Liver (tissue), 7 donors: ENCODE measurements at regions not wholly inside any gene's neighbourhood (a gene's known extent, or its start where the extent isn't known, plus 50 kb on each side); places are given as distances from the start of the nearest gene placed in this dataset.

Experiments
- DNase-seq: peaks from one replicate; pipeline ENCODE4 v3.0.0-alpha.2; 2017; ENCODE audit warnings: low spot score
- H3K27ac ChIP-seq, 2 donors: one replicate each; pipeline ENCODE4 v1.7.0; 2013; ENCODE audit warnings: inconsistent platforms in 2 of 2, low read length in 2 of 2, control low read depth in 1 of 2, low read depth in 1 of 2, mild to moderate bottlenecking in 1 of 2
- H3K27me3 ChIP-seq, 4 donors: one replicate each; pipeline versions ENCODE4 v1.6.1 to v1.7.0; 2013; ENCODE audit warnings: low read length in 3 of 4, inconsistent platforms in 1 of 4, mild to moderate bottlenecking in 1 of 4, moderate library complexity in 1 of 4; ENCODE audit not compliant: control insufficient read depth in 4 of 4, insufficient read depth in 4 of 4
- H3K36me3 ChIP-seq, 4 donors: one replicate each; pipeline versions ENCODE4 v1.6.1 to v1.7.0; 2013; ENCODE audit warnings: low read length in 3 of 4, mild to moderate bottlenecking in 3 of 4, low read depth in 1 of 4, moderate library complexity in 1 of 4; ENCODE audit not compliant: control insufficient read depth in 4 of 4, insufficient read depth in 3 of 4
- H3K4me1 ChIP-seq, 4 donors: one replicate each; pipeline versions ENCODE4 v1.6.1 to v1.7.0; 2013; ENCODE audit warnings: low read length in 3 of 4, mild to moderate bottlenecking in 3 of 4, moderate library complexity in 1 of 4; ENCODE audit not compliant: control insufficient read depth in 4 of 4, insufficient read depth in 4 of 4
- H3K4me3 ChIP-seq, 3 donors: one replicate each; pipeline versions ENCODE4 v1.6.1 to v1.7.0; 2013; ENCODE audit warnings: low read length in 3 of 3, control low read depth in 1 of 3, low read depth in 1 of 3, mild to moderate bottlenecking in 1 of 3
- H3K9ac ChIP-seq, 2 donors: one replicate each; pipeline ENCODE4 v1.7.0; 2013; ENCODE audit warnings: low read length in 2 of 2, mild to moderate bottlenecking in 2 of 2, moderate library complexity in 2 of 2, control low read depth in 1 of 2, low read depth in 1 of 2
- H3K9me3 ChIP-seq, 4 donors: one replicate each; pipeline versions ENCODE4 v1.6.1 to v1.7.0; 2013; ENCODE audit warnings: low read length in 3 of 4; ENCODE audit not compliant: control insufficient read depth in 4 of 4
- ATF3 ChIP-seq: IDR thresholded peaks from 2 replicates; pipeline ENCODE4 v1.6.1; 2016; ENCODE audit warnings: antibody characterized with exemption
- EGR1 ChIP-seq, 2 donors: IDR thresholded peaks; 2 replicates each; pipeline ENCODE4 v1.6.1; 2016 to 2018; ENCODE audit warnings: antibody characterized with exemption in 2 of 2, low read depth in 2 of 2
- FOXA2 ChIP-seq: IDR thresholded peaks from 2 replicates; pipeline ENCODE4 v1.6.1; 2016; ENCODE audit warnings: antibody characterized with exemption
- GABPA ChIP-seq, 2 donors: IDR thresholded peaks in 1 of 2; conservative IDR thresholded peaks in 1 of 2; 2 replicates each; pipeline ENCODE4 v1.6.1; 2016; ENCODE audit warnings: antibody characterized with exemption in 2 of 2, mild to moderate bottlenecking in 1 of 2, moderate library complexity in 1 of 2
- HNF4A ChIP-seq, 2 donors: conservative IDR thresholded peaks; 2 replicates each; pipeline ENCODE4 v1.6.1; 2016; ENCODE audit warnings: antibody characterized with exemption in 2 of 2, mild to moderate bottlenecking in 2 of 2
- HNF4G ChIP-seq: IDR thresholded peaks from 2 replicates; pipeline ENCODE4 v1.6.1; 2016; ENCODE audit warnings: antibody characterized with exemption
- JUND ChIP-seq, 2 donors: IDR thresholded peaks; 2 replicates each; pipeline ENCODE4 v1.6.1; 2016; ENCODE audit warnings: antibody characterized with exemption in 2 of 2
- MAX ChIP-seq: IDR thresholded peaks from 2 replicates; pipeline ENCODE4 v1.6.1; 2016; ENCODE audit warnings: antibody characterized with exemption
- NR2F2 ChIP-seq: IDR thresholded peaks from 2 replicates; pipeline ENCODE4 v1.6.1; 2016; ENCODE audit warnings: antibody characterized with exemption
- RAD21 ChIP-seq, 2 donors: IDR thresholded peaks; 2 replicates each; pipeline ENCODE4 v1.6.1; 2016; ENCODE audit warnings: antibody characterized with exemption in 2 of 2, mild to moderate bottlenecking in 2 of 2
- REST ChIP-seq: IDR thresholded peaks from 2 replicates; pipeline ENCODE4 v1.6.1; 2016; ENCODE audit warnings: antibody characterized with exemption, mild to moderate bottlenecking
- RXRA ChIP-seq, 2 donors: IDR thresholded peaks; 2 replicates each; pipeline ENCODE4 v1.6.1; 2017 to 2018; ENCODE audit warnings: antibody characterized with exemption in 2 of 2, mild to moderate bottlenecking in 1 of 2
- YY1 ChIP-seq: IDR thresholded peaks from 2 replicates; pipeline ENCODE4 v1.6.1; 2016; ENCODE audit warnings: antibody characterized with exemption, mild to moderate bottlenecking
- ZBTB33 ChIP-seq: IDR thresholded peaks from 2 replicates; pipeline ENCODE4 v1.6.1; 2016; ENCODE audit warnings: antibody characterized with exemption
- WGBS: extraction: QIAGEN DNeasy Blood & Tissue Kit; methylation state at CpG from one replicate; pipeline ENCODE4 v1.1.7; 2013; 5-methylcytosine and 5-hydroxymethylcytosine counted together
- donor health status: healthy.
- donor health status: healthy.
- donor health status: healthy.
- donor health status: healthy.

DNA sequence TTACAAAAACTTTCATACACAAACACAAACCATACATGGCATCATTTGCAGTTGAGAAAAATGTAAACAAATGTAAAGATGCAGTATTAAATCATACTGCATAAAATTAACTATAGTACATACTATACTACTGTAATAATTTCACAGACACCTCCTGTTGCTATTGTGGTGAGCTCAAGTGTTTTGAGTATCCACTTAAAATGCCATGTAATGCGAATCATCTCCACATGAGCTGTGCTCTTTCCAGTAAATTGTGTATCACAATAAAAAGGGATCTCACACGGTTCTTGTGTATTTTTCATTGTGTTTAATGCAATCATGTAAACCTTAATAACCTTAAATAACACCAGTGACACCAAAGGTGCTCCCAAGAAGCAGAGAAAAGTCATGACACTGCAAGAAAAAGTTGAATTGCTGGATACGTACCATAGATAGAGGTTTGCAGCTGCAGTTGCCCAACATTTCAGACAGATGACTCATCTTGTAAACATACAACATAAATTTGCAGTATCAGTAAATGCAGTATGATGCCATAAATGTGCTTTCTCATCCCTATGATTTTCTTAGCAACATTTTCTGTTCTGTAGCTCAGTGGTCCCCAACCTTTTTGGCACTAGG lies 166.6 kb downstream of the RAP2A start:
- no peak for TF ChIP-seq EGR1 (IDR thresholded peaks at IDR 0.05; ENCODE audit: low read depth in 2 of 2)
- TF ChIP-seq FOXA2: no peak
- 67% methylated on average over 3 of the region's 3 CpGs for whole genome bisulfite sequencing
- Histone ChIP-seq H3K9ac (no peak overlapping the region), H3K4me1 (no peaks in the 10 kb centered on the region), H3K9me3 (peaks cover 0 to 3% (median under 1%) of the 10 kb centered on the region in 4 donors), H3K36me3 (no peaks in the 10 kb centered on the region), H3K27ac (no peak overlapping the region), H3K27me3 (no peaks in the 10 kb centered on the region), H3K4me3 (no peak overlapping the region)
- DNase-seq: no peak

GRCh38 chr13:97615266-97615665 lies 181.3 kb downstream of the RAP2A start:
- no peak for DNase-seq
- Histone ChIP-seq H3K4me1 (no peaks in the 10 kb centered on the region), H3K9ac (no peak overlapping the region), H3K27me3 (no peaks in the 10 kb centered on the region), H3K4me3 (no peak overlapping the region), H3K36me3 (no peaks in the 10 kb centered on the region), H3K27ac (no peak overlapping the region), H3K9me3 (peaks cover 0 to 1% (median 0%) of the 10 kb centered on the region in 4 donors)
- no peak for TF ChIP-seq RAD21 (IDR thresholded peaks at IDR 0.05)
- no peak for TF ChIP-seq JUND (IDR thresholded peaks at IDR 0.05)
- no peak for TF ChIP-seq EGR1 (IDR thresholded peaks at IDR 0.05; ENCODE audit: low read depth in 2 of 2)
- no peak for TF ChIP-seq NR2F2
- TF ChIP-seq GABPA (IDR thresholded peaks at IDR 0.05 in 1 of 2, conservative IDR thresholded peaks at IDR 0.05 in 1 of 2): no peak
- no peak for TF ChIP-seq ATF3
- TF ChIP-seq HNF4A (conservative IDR thresholded peaks at IDR 0.05): no peak
- TF ChIP-seq RXRA (IDR thresholded peaks at IDR 0.05): no peak
- no peak for TF ChIP-seq MAX
- WGBS: 82% methylated on average over 3 of the region's 3 CpGs

GRCh38 chr13:97616385-97616784 lies 182.4 kb downstream of the RAP2A start:
- H3K4me1 ChIP-seq: no peaks in the 10 kb centered on the region

More at GRCh38 chr13:97616385-97616784, 182.4 kb downstream of the RAP2A start:
- no peak for TF ChIP-seq NR2F2
- no peak for TF ChIP-seq HNF4G
- TF ChIP-seq GABPA (IDR thresholded peaks at IDR 0.05 in 1 of 2, conservative IDR thresholded peaks at IDR 0.05 in 1 of 2): no peak
- TF ChIP-seq REST: no peak
- TF ChIP-seq ZBTB33: no peak
- TF ChIP-seq JUND (IDR thresholded peaks at IDR 0.05): no peak
- no peak for TF ChIP-seq YY1
- no peak for TF ChIP-seq RXRA (IDR thresholded peaks at IDR 0.05)
- TF ChIP-seq FOXA2: no peak
- no peaks in the 10 kb centered on the region for H3K27me3 ChIP-seq
- H3K27ac ChIP-seq: no peak overlapping the region
- no peak overlapping the region for H3K9ac ChIP-seq
- H3K36me3 ChIP-seq: no peaks in the 10 kb centered on the region
- H3K9me3 ChIP-seq: peaks cover 0 to 1% (median 0%) of the 10 kb centered on the region in 4 donors
- no peak overlapping the region for H3K4me3 ChIP-seq
- no peak for DNase-seq
